ENCODE measurements at regions not wholly inside any gene's neighbourhood (a gene's known extent, or its start where the extent isn't known, plus 50 kb on each side); places are given as distances from the start of the nearest gene placed in this dataset.

GRCh38 chr2:101551336-101551888 lies 76.5 kb upstream of the RFX8 start:
- H3K4me1 ChIP-seq (replicated peaks): no peaks in the 10 kb centered on the region
- no peak overlapping the region for H3K27ac ChIP-seq
- no peak for DNase-seq (ENCODE audit: low spot score)
- no peak overlapping the region for H3K4me3 ChIP-seq
- no peaks in the 10 kb centered on the region for H3K36me3 ChIP-seq
- TF ChIP-seq POLR2A (IDR thresholded peaks at IDR 0.05) (no peak), CTCF (IDR thresholded peaks at IDR 0.05) (no peak), POLR2AphosphoS5 (IDR thresholded peaks at IDR 0.05) (no peak)
- no peaks in the 10 kb centered on the region for H3K27me3 ChIP-seq (replicated peaks; ENCODE audit: insufficient read depth)
- WGBS: 63% methylated on average over 5 of the region's 5 CpGs
- intact Hi-C loops (cut with DNase I): no loop called here
- no peaks in the 10 kb centered on the region for H3K9me3 ChIP-seq

DNA sequence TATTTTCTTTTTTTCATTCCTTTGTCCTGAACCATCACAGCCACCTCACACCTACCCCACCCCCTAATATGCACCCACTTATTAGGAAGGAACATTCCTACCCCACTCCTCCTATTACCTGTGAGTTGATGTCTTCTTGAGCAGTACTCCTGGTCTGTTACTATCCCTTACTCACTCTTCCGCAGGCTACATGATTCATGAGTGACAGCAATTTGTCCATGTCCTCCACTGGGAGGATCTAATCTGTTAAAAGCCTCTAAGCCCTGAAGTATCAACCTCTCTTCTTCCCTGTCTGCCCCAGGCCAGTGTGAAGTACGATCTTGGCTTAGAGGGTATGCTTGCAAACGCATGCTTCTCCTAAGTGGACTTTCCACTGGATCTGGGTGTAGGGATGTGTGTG lies 75.6 kb upstream of the RFX8 start:
- H3K4me3 ChIP-seq: no peak overlapping the region
- no peaks in the 10 kb centered on the region for H3K36me3 ChIP-seq
- no peak overlapping the region for H3K27ac ChIP-seq
- no peak for TF ChIP-seq POLR2A (IDR thresholded peaks at IDR 0.05)
- no peak for TF ChIP-seq CTCF (IDR thresholded peaks at IDR 0.05)
- no peak for TF ChIP-seq POLR2AphosphoS5 (IDR thresholded peaks at IDR 0.05)
- DNase-seq (ENCODE audit: low spot score): no peak
- H3K9me3 ChIP-seq: no peaks in the 10 kb centered on the region
- intact Hi-C loops (cut with DNase I): no loop called here
- no peaks in the 10 kb centered on the region for H3K4me1 ChIP-seq (replicated peaks)
- 100% methylated on average over 3 of the region's 3 CpGs for WGBS
- H3K27me3 ChIP-seq (replicated peaks; ENCODE audit: insufficient read depth): no peaks in the 10 kb centered on the region

- no peaks in the 10 kb centered on the region for H3K9me3 ChIP-seq
- H3K36me3 ChIP-seq: no peaks in the 10 kb centered on the region
- no peak for DNase-seq (ENCODE audit: low spot score)
- 73% methylated on average over 1 of the region's 1 CpG for WGBS
- intact Hi-C loops (cut with DNase I): no loop called here
- TF ChIP-seq CTCF (IDR thresholded peaks at IDR 0.05) (no peak), POLR2AphosphoS5 (IDR thresholded peaks at IDR 0.05) (no peak), POLR2A (IDR thresholded peaks at IDR 0.05) (no peak)
- no peak overlapping the region for H3K27ac ChIP-seq
- H3K27me3 ChIP-seq (replicated peaks; ENCODE audit: insufficient read depth): no peaks in the 10 kb centered on the region
- no peaks in the 10 kb centered on the region for H3K4me1 ChIP-seq (replicated peaks)
- H3K4me3 ChIP-seq: no peak overlapping the region
These were observed 74.5 kb upstream of the RFX8 start for GRCh38 chr2:101549371-101549770.

- no peak for DNase-seq (ENCODE audit: low spot score)
- H3K27me3 ChIP-seq (replicated peaks; ENCODE audit: insufficient read depth): no peaks in the 10 kb centered on the region
- no peaks in the 10 kb centered on the region for H3K36me3 ChIP-seq
- H3K27ac ChIP-seq: no peak overlapping the region
- no peaks in the 10 kb centered on the region for H3K9me3 ChIP-seq
- TF ChIP-seq POLR2AphosphoS5 (IDR thresholded peaks at IDR 0.05): no peak
- intact Hi-C loops (cut with DNase I): no loop called here
- 92% methylated on average over 2 of the region's 2 CpGs for WGBS
- H3K4me1 ChIP-seq (replicated peaks): no peaks in the 10 kb centered on the region
- H3K4me3 ChIP-seq: no peak overlapping the region
These were observed 71.6 kb upstream of the RFX8 start for GRCh38 chr2:101546376-101547058.

- no peak for DNase-seq (ENCODE audit: low spot score)
- Histone ChIP-seq H3K27me3 (replicated peaks; ENCODE audit: insufficient read depth) (no peaks in the 10 kb centered on the region), H3K4me1 (replicated peaks) (no peaks in the 10 kb centered on the region), H3K4me3 (no peak overlapping the region), H3K9me3 (no peaks in the 10 kb centered on the region), H3K36me3 (no peaks in the 10 kb centered on the region), H3K27ac (no peak overlapping the region)
- intact Hi-C loops (cut with DNase I): no loop called here
- TF ChIP-seq POLR2AphosphoS5 (IDR thresholded peaks at IDR 0.05) (no peak), CTCF (IDR thresholded peaks at IDR 0.05) (no peak), POLR2A (IDR thresholded peaks at IDR 0.05) (no peak)
These were observed 71.0 kb upstream of the RFX8 start for GRCh38 chr2:101545950-101546349.

All from prostate gland (tissue), 2 donors.